HEK293 (cell line): ENCODE measurements at regions not wholly inside any gene's neighbourhood (a gene's known extent, or its start where the extent isn't known, plus 50 kb on each side); places are given as distances from the start of the nearest gene placed in this dataset.

Source experiments
- CTCF ChIP-seq: fragments of 450-650 bp; formaldehyde crosslinking; IDR thresholded peaks from 2 replicates; pipeline ENCODE4 v1.5.1; 2016; ENCODE audit warnings: missing biosample characterization, missing genetic modification characterization
- GLIS2 ChIP-seq: fragments of 450-650 bp; formaldehyde crosslinking; IDR thresholded peaks from 2 replicates; pipeline ENCODE4 v1.5.1; 2016; ENCODE audit warnings: missing biosample characterization, missing genetic modification characterization
- HOXC10 ChIP-seq: sonication (generic); formaldehyde crosslinking; IDR thresholded peaks from 2 replicates; pipeline ENCODE4 v1.8.1; 2023; ENCODE audit warnings: mild to moderate bottlenecking, missing genetic modification reagents
- PRDM1 ChIP-seq: fragments of 450-650 bp; formaldehyde crosslinking; IDR thresholded peaks from 2 replicates; pipeline ENCODE4; 2016; ENCODE audit warnings: missing biosample characterization, missing genetic modification characterization
- RBAK ChIP-seq: fragments of 450-650 bp; formaldehyde crosslinking; IDR thresholded peaks from 2 replicates; pipeline ENCODE4 v1.5.1; 2016; ENCODE audit warnings: missing biosample characterization, missing genetic modification characterization
- REST ChIP-seq: fragments of 450-650 bp; formaldehyde crosslinking; IDR thresholded peaks from 2 replicates; pipeline ENCODE4 v1.5.1; 2016; ENCODE audit warnings: missing biosample characterization, missing genetic modification characterization
- ZBTB20 ChIP-seq: fragments of 450-650 bp; formaldehyde crosslinking; IDR thresholded peaks from 2 replicates; pipeline ENCODE4 v1.5.1; 2016; ENCODE audit warnings: missing biosample characterization, missing genetic modification characterization
- ZNF138 ChIP-seq: fragments of 450-650 bp; formaldehyde crosslinking; IDR thresholded peaks from 2 replicates; pipeline ENCODE4 v1.5.1; 2016; ENCODE audit warnings: missing biosample characterization, missing genetic modification characterization, borderline replicate concordance
- ZNF24 ChIP-seq: fragments of 450-650 bp; formaldehyde crosslinking; IDR thresholded peaks from 2 replicates; pipeline ENCODE4 v1.5.1; 2016; ENCODE audit warnings: missing biosample characterization, missing genetic modification characterization
- ZNF768 ChIP-seq: fragments of 450-650 bp; formaldehyde crosslinking; IDR thresholded peaks from 2 replicates; pipeline ENCODE4 v1.5.1; 2018; ENCODE audit warnings: missing biosample characterization, mild to moderate bottlenecking, missing genetic modification characterization

GRCh38 chr19:24004166-24004565, 82.8 kb upstream of the ZNF254 start:
- no peak for TF ChIP-seq RBAK (tag by site-specific recombination)
- no peak for TF ChIP-seq PRDM1
- TF ChIP-seq ZNF24 (tag by site-specific recombination), result no peak
- no peak for TF ChIP-seq REST (tag by site-specific recombination)
- TF ChIP-seq CTCF, result no peak
- TF ChIP-seq ZBTB20 (tag by site-specific recombination), result no peak
- TF ChIP-seq GLIS2, result no peak
- TF ChIP-seq ZNF138, result no peak
- no peak for TF ChIP-seq ZNF768
- TF ChIP-seq HOXC10 (CRISPR knock-in tag), result no peak
